Stimulated activated CD8-positive, alpha-beta memory T cell treated with anti-CD3 and anti-CD28 coated beads, Interleukin-4, amount 100 ng/mL, for 4 hours (primary cell): ENCODE measurements at regions not wholly inside any gene's neighbourhood (a gene's known extent, or its start where the extent isn't known, plus 50 kb on each side); places are given as distances from the start of the nearest gene placed in this dataset.

Experiments
- DNase-seq, 2 donors: peaks; one replicate each; pipeline ENCODE4 v3.0.0-alpha.2; 2020; ENCODE audit warnings: low read depth in 2 of 2, low spot score in 1 of 2

DNA sequence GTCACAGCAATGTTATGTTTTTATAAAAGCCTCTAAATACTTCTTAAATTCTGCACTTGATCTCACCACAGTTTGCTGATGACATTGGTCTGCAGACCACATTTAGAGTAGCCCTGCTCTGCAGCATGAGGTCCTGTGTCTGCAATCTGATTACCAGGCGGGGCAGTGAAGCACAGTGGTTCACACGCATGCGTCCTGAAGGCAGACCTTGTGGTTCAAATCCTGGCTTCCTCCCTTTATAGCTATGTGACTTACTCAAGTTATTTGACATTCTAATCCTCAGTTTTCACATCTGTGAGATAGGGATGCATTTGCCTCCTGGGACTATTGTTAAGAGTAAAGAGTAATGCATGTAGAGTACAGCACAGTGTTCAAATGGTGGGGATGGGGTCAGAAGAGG, 50.3 kb downstream of the BMAL2 start:
- DNase-seq = no peak

- DNase-seq = peak; percentile 21 to 44
Observed at GRCh38 chr12:27383429-27384260, 51.0 kb downstream of the BMAL2 start.

GRCh38 chr12:27384261-27384590, 51.6 kb downstream of the BMAL2 start:
- no peak for DNase-seq

- no peak for DNase-seq
Observed at GRCh38 chr12:27385766-27386564, 53.3 kb downstream of the BMAL2 start.

DNA sequence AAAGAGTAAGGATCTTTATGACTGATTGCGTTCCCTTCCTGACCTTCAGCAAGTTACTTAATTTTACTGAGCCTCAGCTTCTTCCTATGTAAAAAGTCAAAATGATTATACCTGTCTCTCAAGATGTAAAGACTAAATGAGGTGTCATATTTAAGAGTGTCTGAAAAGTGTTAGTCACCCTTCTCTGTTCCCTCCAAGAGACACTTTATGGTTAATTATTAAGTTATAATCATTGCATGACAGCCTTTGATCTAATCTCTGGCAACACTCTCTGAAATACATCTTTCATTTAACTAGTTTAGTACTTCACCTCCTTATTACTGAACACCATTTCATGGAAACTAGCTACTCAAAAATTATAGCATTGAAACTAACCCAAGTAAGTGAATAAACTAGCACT, 54.8 kb downstream of the BMAL2 start:
- no peak for DNase-seq

GRCh38 chr12:27388650-27389049, 56.0 kb downstream of the BMAL2 start:
- DNase-seq = no peak

GRCh38 chr12:27394676-27395075, 51.9 kb upstream of the SMCO2 start:
- DNase-seq = no peak

DNA sequence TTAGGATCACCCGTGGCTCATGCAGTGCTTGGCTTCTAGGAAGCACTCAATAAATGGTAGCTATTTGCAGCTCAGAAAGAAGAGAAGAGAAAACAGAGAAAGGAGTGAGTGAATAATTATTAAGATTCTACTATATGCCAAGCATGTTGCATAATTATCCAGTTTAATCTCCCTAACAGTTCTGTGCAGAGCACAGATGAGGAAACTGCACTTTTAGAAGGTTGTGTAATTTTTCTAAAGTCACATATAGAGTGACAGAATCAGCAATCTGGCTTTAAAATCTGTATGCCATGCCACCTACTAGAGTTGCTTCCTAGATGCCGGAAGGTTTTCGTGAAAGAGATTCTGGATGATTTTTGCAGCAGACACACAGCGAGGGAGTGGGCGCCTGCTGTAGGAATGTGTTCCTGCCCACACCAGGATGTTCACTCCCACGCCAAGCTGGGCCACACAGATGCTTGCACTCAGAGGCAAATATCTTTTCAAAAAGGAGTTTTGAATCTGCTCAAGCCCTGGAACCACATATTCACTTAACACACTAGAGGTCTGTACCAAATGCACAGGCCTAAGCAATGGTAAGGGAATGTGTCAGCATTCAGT, 50.2 kb upstream of the SMCO2 start:
- DNase-seq = no peak
